Naive thymus-derived CD4-positive, alpha-beta T cell (primary cell): ENCODE measurements at regions not wholly inside any gene's neighbourhood (a gene's known extent, or its start where the extent isn't known, plus 50 kb on each side); places are given as distances from the start of the nearest gene placed in this dataset.

Experiments used
- ATAC-seq: fragments of 150-1000 bp; cut with Tn5 transposase; 2 replicates; pipeline ENCODE4 v1.10.0; 2021; ENCODE audit warnings: mild to moderate bottlenecking, moderate library complexity
- CTCF ChIA-PET: fragments of 350-600 bp; sonication (Branson Sonifier 250); formaldehyde crosslinking; loops from one replicate; lab custom pipeline; 2021; ENCODE audit warnings: antibody characterized with exemption; lab: Charles Lee
- POLR2A ChIA-PET: fragments of 350-600 bp; sonication (Branson Sonifier 250); formaldehyde crosslinking; loops from one replicate; lab custom pipeline; 2021; ENCODE audit warnings: antibody characterized with exemption, inconsistent platforms; lab: Charles Lee
- DNase-seq, 9 donors: peaks; one replicate each; pipeline versions ENCODE4 v3.0.0 to v3.0.0-alpha.2; 2020 to 2022; ENCODE audit warnings: mixed read lengths in 1 of 9
- H3K27ac ChIP-seq: one replicate; pipeline ENCODE4 v1.7.0; 2013; ENCODE audit warnings: mild to moderate bottlenecking, low read depth, low read length, moderate library complexity
- H3K27me3 ChIP-seq, 2 donors: one replicate each; pipeline ENCODE4 v1.7.0; 2013; ENCODE audit warnings: low read length in 2 of 2, mild to moderate bottlenecking in 2 of 2, moderate library complexity in 2 of 2; ENCODE audit not compliant: control insufficient read depth in 2 of 2, insufficient read depth in 2 of 2
- H3K36me3 ChIP-seq, 3 experiments: 1 replicate in 2 of 3; 2 replicates in 1 of 3; pipeline ENCODE4 v1.7.0; 2013; ENCODE audit warnings: low read length in 3 of 3, mild to moderate bottlenecking in 3 of 3, moderate library complexity in 1 of 3; ENCODE audit not compliant: insufficient read depth in 3 of 3, control insufficient read depth in 2 of 3
- H3K4me1 ChIP-seq, 2 donors: one replicate each; pipeline ENCODE4 v1.7.0; 2013; ENCODE audit warnings: low read length in 2 of 2, mild to moderate bottlenecking in 2 of 2, moderate library complexity in 1 of 2; ENCODE audit not compliant: control insufficient read depth in 2 of 2, insufficient read depth in 2 of 2
- H3K4me3 ChIP-seq: 2 replicates; pipeline ENCODE4 v1.7.0; 2013; ENCODE audit warnings: mild to moderate bottlenecking, low read length
- H3K9me3 ChIP-seq, 3 experiments: 1 replicate in 2 of 3; 2 replicates in 1 of 3; pipeline ENCODE4 v1.7.0; 2013; ENCODE audit warnings: low read length in 3 of 3; ENCODE audit not compliant: control insufficient read depth in 2 of 3
- H3K27ac Mint-ChIP-seq, 9 donors: one replicate each; pipeline ENCODE4 v1.8.0; 2020 to 2022; ENCODE audit warnings: mixed read lengths in 9 of 9, mild to moderate bottlenecking in 8 of 9, moderate library complexity in 5 of 9, inconsistent platforms in 2 of 9
- H3K27me3 Mint-ChIP-seq, 5 donors: one replicate each; pipeline ENCODE4 v1.8.0; 2021 to 2022; ENCODE audit warnings: mixed read lengths in 5 of 5, mild to moderate bottlenecking in 1 of 5
- H3K36me3 Mint-ChIP-seq, 5 donors: one replicate each; pipeline ENCODE4 v1.8.0; 2020 to 2022; ENCODE audit warnings: mixed read lengths in 5 of 5, mild to moderate bottlenecking in 3 of 5, inconsistent platforms in 1 of 5
- H3K4me1 Mint-ChIP-seq, 7 donors: one replicate each; pipeline ENCODE4 v1.8.0; 2020 to 2022; ENCODE audit warnings: mixed read lengths in 7 of 7, mild to moderate bottlenecking in 3 of 7, inconsistent platforms in 1 of 7
- H3K4me3 Mint-ChIP-seq, 10 donors: one replicate each; pipeline ENCODE4 v1.8.0; 2020 to 2022; ENCODE audit warnings: mild to moderate bottlenecking in 10 of 10, mixed read lengths in 10 of 10, moderate library complexity in 6 of 10, inconsistent platforms in 2 of 10
- H3K9me3 Mint-ChIP-seq, 11 donors: one replicate each; pipeline ENCODE4 v1.8.0; 2020 to 2022; ENCODE audit warnings: mixed read lengths in 11 of 11, mild to moderate bottlenecking in 4 of 11, inconsistent platforms in 1 of 11, moderate library complexity in 1 of 11
- intact Hi-C, 2 donors: fragments of 100-400 bp; cut with micrococcal nuclease; formaldehyde crosslinking; loops; one replicate each; pipeline ENCODE4 v1.15.1; 2023

- Mint-ChIP-seq H3K27ac (no peak overlapping the region), H3K4me1 (no peaks in the 10 kb centered on the region), H3K4me3 (no peak overlapping the region), H3K27me3 (peaks cover 0 to 18% (median 10%) of the 10 kb centered on the region in 5 donors), H3K9me3 (peaks cover 0 to 3% (median 0%) of the 10 kb centered on the region in 11 donors), H3K36me3 (no peaks in the 10 kb centered on the region)
- no peak for ATAC-seq
- Histone ChIP-seq H3K27me3 (no peaks in the 10 kb centered on the region), H3K4me1 (no peaks in the 10 kb centered on the region), H3K36me3 (no peaks in the 10 kb centered on the region), H3K27ac (no peak overlapping the region), H3K9me3 (no peaks in the 10 kb centered on the region), H3K4me3 (no peak overlapping the region)
- no peak for DNase-seq
- intact Hi-C loops: no loop called here
- POLR2A ChIA-PET: no interaction called here
- CTCF ChIA-PET: no interaction called here
These were observed 101.1 kb downstream of the NUF2 start for GRCh38 chr1:163422738-163423404.

GRCh38 chr1:163426505-163427251 lies 104.9 kb downstream of the NUF2 start:
- DNase-seq (no peak), ATAC-seq (no peak)
- intact Hi-C loops: no loop called here
- H3K9me3 ChIP-seq: no peaks in the 10 kb centered on the region
- Mint-ChIP-seq H3K27ac (no peak overlapping the region), H3K36me3 (no peaks in the 10 kb centered on the region), H3K27me3 (peaks cover 0 to 11% (median 7%) of the 10 kb centered on the region in 5 donors), H3K4me1 (no peaks in the 10 kb centered on the region), H3K4me3 (no peak overlapping the region), H3K9me3 (peaks cover 0 to 3% (median 0%) of the 10 kb centered on the region in 11 donors)
- H3K4me1 ChIP-seq: no peaks in the 10 kb centered on the region
- CTCF ChIA-PET: no interaction called here
- no peaks in the 10 kb centered on the region for H3K36me3 ChIP-seq
- H3K27ac ChIP-seq: no peak overlapping the region
- H3K4me3 ChIP-seq: no peak overlapping the region
- POLR2A ChIA-PET: no interaction called here
- H3K27me3 ChIP-seq: no peaks in the 10 kb centered on the region

GRCh38 chr1:163427279-163427678 lies 105.5 kb downstream of the NUF2 start:
- DNase-seq (no peak), ATAC-seq (no peak)
- no peaks in the 10 kb centered on the region for H3K4me1 Mint-ChIP-seq
- Histone ChIP-seq H3K27me3 (no peaks in the 10 kb centered on the region), H3K9me3 (no peaks in the 10 kb centered on the region), H3K4me1 (no peaks in the 10 kb centered on the region), H3K27ac (no peak overlapping the region), H3K36me3 (no peaks in the 10 kb centered on the region), H3K4me3 (no peak overlapping the region)
- CTCF ChIA-PET: no interaction called here
- no peak overlapping the region for H3K27ac Mint-ChIP-seq
- no peak overlapping the region for H3K4me3 Mint-ChIP-seq
- peaks cover 0 to 11% (median 7%) of the 10 kb centered on the region in 5 donors for H3K27me3 Mint-ChIP-seq
- POLR2A ChIA-PET: no interaction called here
- intact Hi-C loops: no loop called here
- no peaks in the 10 kb centered on the region for H3K36me3 Mint-ChIP-seq
- H3K9me3 Mint-ChIP-seq: peaks cover 0 to 4% (median 2%) of the 10 kb centered on the region in 11 donors

GRCh38 chr1:163436140-163436812 lies 114.5 kb downstream of the NUF2 start:
- Histone ChIP-seq H3K36me3 (no peaks in the 10 kb centered on the region), H3K9me3 (no peaks in the 10 kb centered on the region), H3K4me1 (no peaks in the 10 kb centered on the region), H3K27ac (no peak overlapping the region), H3K4me3 (no peak overlapping the region), H3K27me3 (no peaks in the 10 kb centered on the region)
- H3K9me3 Mint-ChIP-seq: peaks cover 2 to 15% (median 5%) of the 10 kb centered on the region in 11 donors
- no peak for DNase-seq
- no peaks in the 10 kb centered on the region for H3K4me1 Mint-ChIP-seq
- CTCF ChIA-PET: no interaction called here
- H3K36me3 Mint-ChIP-seq: no peaks in the 10 kb centered on the region
- ATAC-seq: no peak
- H3K27ac Mint-ChIP-seq: no peak overlapping the region
- intact Hi-C loops: no loop called here
- peaks cover 0 to 45% (median 39%) of the 10 kb centered on the region in 5 donors for H3K27me3 Mint-ChIP-seq
- no peak overlapping the region for H3K4me3 Mint-ChIP-seq
- POLR2A ChIA-PET: no interaction called here

- Histone ChIP-seq H3K27ac (no peak overlapping the region), H3K4me3 (no peak overlapping the region), H3K27me3 (no peaks in the 10 kb centered on the region), H3K36me3 (no peaks in the 10 kb centered on the region), H3K9me3 (no peaks in the 10 kb centered on the region), H3K4me1 (no peaks in the 10 kb centered on the region)
- ChIA-PET POLR2A (no interaction called here), CTCF (no interaction called here)
- intact Hi-C loops: no loop called here
- Mint-ChIP-seq H3K27me3 (peaks cover 0 to 47% (median 42%) of the 10 kb centered on the region in 5 donors), H3K4me1 (no peaks in the 10 kb centered on the region), H3K36me3 (no peaks in the 10 kb centered on the region), H3K27ac (no peak overlapping the region), H3K4me3 (no peak overlapping the region), H3K9me3 (peaks cover 0 to 3% (median 0%) of the 10 kb centered on the region in 11 donors)
- ATAC-seq (no peak), DNase-seq (no peak)
These were observed 117.7 kb downstream of the NUF2 start for GRCh38 chr1:163439471-163439870.

- ChIA-PET POLR2A (no interaction called here), CTCF (no interaction called here)
These were observed 118.3 kb downstream of the NUF2 start for GRCh38 chr1:163440090-163440489.

More at GRCh38 chr1:163440090-163440489, 118.3 kb downstream of the NUF2 start:
- Mint-ChIP-seq H3K4me3 (no peak overlapping the region), H3K9me3 (peaks cover 0 to 3% (median 0%) of the 10 kb centered on the region in 11 donors), H3K27ac (no peak overlapping the region), H3K36me3 (no peaks in the 10 kb centered on the region), H3K27me3 (peaks cover 0 to 47% (median 42%) of the 10 kb centered on the region in 5 donors), H3K4me1 (no peaks in the 10 kb centered on the region)
- H3K4me3 ChIP-seq: no peak overlapping the region
- ATAC-seq: no peak
- H3K4me1 ChIP-seq: no peaks in the 10 kb centered on the region
- H3K36me3 ChIP-seq: no peaks in the 10 kb centered on the region
- H3K27ac ChIP-seq: no peak overlapping the region
- intact Hi-C loops: no loop called here
- DNase-seq: no peak
- H3K27me3 ChIP-seq: no peaks in the 10 kb centered on the region
- H3K9me3 ChIP-seq: no peaks in the 10 kb centered on the region
